GM06990 (cell line): ENCODE measurements at regions not wholly inside any gene's neighbourhood (a gene's known extent, or its start where the extent isn't known, plus 50 kb on each side); places are given as distances from the start of the nearest gene placed in this dataset.
"Not testable (repeated sequence)": the region's sequence is repeated elsewhere in the genome, so short reads cannot be mapped to it uniquely, and the experiment has no call there.

Experiments
- DNase-seq: peaks from one replicate; pipeline ENCODE4 v3.0.0-alpha.2; 2011; ENCODE audit not compliant: insufficient read length; ENCODE audit errors: extremely low read depth
- H3K27me3 ChIP-seq: replicated peaks from 2 replicates; pipeline ENCODE4 v1.6.0; 2011; ENCODE audit warnings: low read length; ENCODE audit not compliant: control insufficient read depth, insufficient read depth
- H3K36me3 ChIP-seq: 2 replicates; pipeline ENCODE4 v1.5.1; 2011; ENCODE audit warnings: low read length; ENCODE audit not compliant: control insufficient read depth, insufficient read depth
- H3K4me3 ChIP-seq: replicated peaks from 2 replicates; pipeline ENCODE4 v1.5.1; 2011; ENCODE audit warnings: low read depth, mild to moderate bottlenecking, control low read depth, low read length
- CTCF ChIP-seq: IDR thresholded peaks from 2 replicates; pipeline ENCODE4 v1.5.1; 2011; ENCODE audit warnings: low read length, control low read depth, mild to moderate bottlenecking, inconsistent platforms; ENCODE audit not compliant: insufficient read depth, poor library complexity, severe bottlenecking

- no peak for DNase-seq
- TF ChIP-seq CTCF: no peak
- Histone ChIP-seq H3K4me3 (no peak overlapping the region), H3K27me3 (no peaks in the 10 kb centered on the region), H3K36me3 (no peaks in the 10 kb centered on the region)
Observed at GRCh38 chr15:72851586-72851985, 68.0 kb upstream of the ADPGK start.

GRCh38 chr15:72850833-72851232, 67.3 kb upstream of the ADPGK start:
- no peaks in the 10 kb centered on the region for H3K36me3 ChIP-seq
- no peak for TF ChIP-seq CTCF
- H3K27me3 ChIP-seq: no peaks in the 10 kb centered on the region
- H3K4me3 ChIP-seq: no peak overlapping the region
- no peak for DNase-seq

GRCh38 chr15:72847806-72848205, 64.2 kb upstream of the ADPGK start:
- DNase-seq: no peak
- Histone ChIP-seq H3K27me3 (no peaks in the 10 kb centered on the region), H3K36me3 (no peaks in the 10 kb centered on the region), H3K4me3 (no peak overlapping the region)
- no peak for TF ChIP-seq CTCF

GRCh38 chr15:72847033-72847432, 63.5 kb upstream of the ADPGK start:
- H3K36me3 ChIP-seq: no peaks in the 10 kb centered on the region
- no peak overlapping the region for H3K4me3 ChIP-seq
- no peaks in the 10 kb centered on the region for H3K27me3 ChIP-seq
- no peak for TF ChIP-seq CTCF
- no peak for DNase-seq

- TF ChIP-seq CTCF: no peak
- Histone ChIP-seq H3K36me3 (no peaks in the 10 kb centered on the region), H3K4me3 (no peak overlapping the region), H3K27me3 (no peaks in the 10 kb centered on the region)
- no peak for DNase-seq
Observed at GRCh38 chr15:72845981-72846383, 62.4 kb upstream of the ADPGK start.

GRCh38 chr15:72844067-72844466, 60.5 kb upstream of the ADPGK start:
- no peak overlapping the region for H3K4me3 ChIP-seq
- no peak for TF ChIP-seq CTCF
- DNase-seq: no peak
- no peaks in the 10 kb centered on the region for H3K36me3 ChIP-seq
- no peaks in the 10 kb centered on the region for H3K27me3 ChIP-seq

GRCh38 chr15:72843340-72843739, 59.8 kb upstream of the ADPGK start:
- DNase-seq, H3K27me3 ChIP-seq, H3K4me3 ChIP-seq, H3K36me3 ChIP-seq: not testable (repeated sequence)
